Endothelial cell of umbilical vein (primary cell): ENCODE measurements at regions not wholly inside any gene's neighbourhood (a gene's known extent, or its start where the extent isn't known, plus 50 kb on each side); places are given as distances from the start of the nearest gene placed in this dataset.

ENCODE experiments used
- CTCF ChIP-seq, 2 donors: IDR thresholded peaks; 1 replicate in 1 of 2; 2 replicates in 1 of 2; pipeline ENCODE4 v1.5.1; 2011; ENCODE audit warnings: low read length in 2 of 2, mild to moderate bottlenecking in 2 of 2, moderate library complexity in 2 of 2, control low read depth in 1 of 2, inconsistent platforms in 1 of 2, low read depth in 1 of 2; ENCODE audit not compliant: insufficient read depth in 1 of 2; ENCODE audit errors: extremely low read depth in 1 of 2
- EZH2 ChIP-seq: IDR thresholded peaks from 2 replicates; pipeline ENCODE4 v1.6.1; 2012; ENCODE audit warnings: borderline replicate concordance, low read depth, mild to moderate bottlenecking, moderate library complexity, low read length, inconsistent platforms; ENCODE audit not compliant: severe bottlenecking
- FOS ChIP-seq: IDR thresholded peaks from 2 replicates; pipeline ENCODE4 v1.6.1; 2011; ENCODE audit warnings: mild to moderate bottlenecking, low read length, moderate library complexity, borderline replicate concordance; ENCODE audit not compliant: insufficient read depth
- MYC ChIP-seq: IDR thresholded peaks from one replicate; pipeline ENCODE4 v1.6.1; 2011; ENCODE audit warnings: mild to moderate bottlenecking, low read depth, low read length
- POLR2A ChIP-seq: IDR thresholded peaks from 2 replicates; pipeline ENCODE4 v1.6.1; 2012; ENCODE audit warnings: low read depth, mild to moderate bottlenecking, control low read depth, low read length
- POLR2AphosphoS5 ChIP-seq: IDR thresholded peaks from 2 replicates; pipeline ENCODE4 v1.6.1; 2012; ENCODE audit warnings: low read depth, mild to moderate bottlenecking, control low read depth, low read length, moderate library complexity; ENCODE audit not compliant: insufficient read depth

GRCh38 chr4:123516576-123516975, 120.0 kb downstream of the SPRY1 start:
- TF ChIP-seq CTCF (IDR thresholded peaks at IDR 0.05; ENCODE audit: extremely low read depth in 1 of 2, insufficient read depth in 1 of 2, low read depth in 1 of 2, low read length in 2 of 2) (no peak), EZH2 (no peak), POLR2A (no peak), POLR2AphosphoS5 (no peak), FOS (no peak), MYC (no peak)
